NCI-H460 (cell line): ENCODE measurements at regions not wholly inside any gene's neighbourhood (a gene's known extent, or its start where the extent isn't known, plus 50 kb on each side); places are given as distances from the start of the nearest gene placed in this dataset.
"Not testable (repeated sequence)": the region's sequence is repeated elsewhere in the genome, so short reads cannot be mapped to it uniquely, and the experiment has no call there.

Experiments
- DNase-seq: peaks from one replicate; pipeline ENCODE4 v3.0.0-alpha.2; 2016; ENCODE audit warnings: low read depth; ENCODE audit errors: extremely low read depth
- small RNA-seq, 2 experiments: library from RNA; depleted of rRNA; stranded (forward); fragments of <200 nt; gene quantifications; one replicate each; pipeline ENCODE3, GENCODE V24; 2014

- DNase-seq, result not testable (repeated sequence)
These were observed 54.7 kb upstream of the NBPF15 start for GRCh38 chr1:144516172-144516571.

DNA sequence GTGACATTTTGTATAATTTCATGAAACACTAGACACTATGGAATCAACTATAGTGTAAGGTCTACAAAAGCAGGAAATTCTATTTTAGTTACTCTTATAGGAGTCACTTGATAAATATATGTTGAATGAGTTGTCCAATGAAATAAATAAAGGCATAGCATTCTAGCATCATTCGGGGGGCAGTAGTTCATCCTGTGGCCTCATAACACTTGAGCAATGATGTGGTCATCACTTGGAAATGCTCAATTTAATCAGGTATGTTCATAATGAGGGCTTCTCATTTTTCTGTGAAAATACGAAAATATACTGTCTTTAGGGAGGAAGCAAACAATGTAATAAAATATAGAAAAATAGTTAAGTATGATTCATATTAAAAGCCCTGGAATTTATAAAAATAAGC, 55.4 kb upstream of the NBPF15 start:
- DNase-seq, result not testable (repeated sequence)

DNA sequence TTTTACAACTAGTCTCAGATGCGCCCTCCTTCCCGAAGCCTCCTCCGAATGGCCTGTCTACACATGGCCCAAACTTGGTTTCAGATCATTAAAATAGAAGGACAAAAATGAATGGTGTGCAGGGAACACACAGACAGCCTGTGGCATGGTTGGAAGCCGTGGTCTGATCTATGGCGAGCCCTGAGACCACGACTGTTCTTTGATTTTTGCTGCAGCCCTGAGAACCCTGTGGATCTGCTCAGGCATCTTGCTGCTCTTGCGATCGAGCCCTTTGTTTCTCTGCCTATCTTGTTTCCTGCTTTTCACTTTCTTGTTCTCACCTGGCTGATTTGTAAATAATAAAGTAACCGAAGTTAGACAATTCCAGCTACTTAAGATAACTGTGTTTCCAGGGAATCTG, 57.0 kb upstream of the NBPF15 start:
- not testable (repeated sequence) for DNase-seq

- not testable (repeated sequence) for DNase-seq
These were observed 58.2 kb upstream of the NBPF15 start for GRCh38 chr1:144519528-144520189.

GRCh38 chr1:144523661-144524407, 62.4 kb upstream of the NBPF15 start:
- peak; percentile 71 for DNase-seq

GRCh38 chr1:144532156-144532607, 60.5 kb upstream of the PPIAL4F start:
- not testable (repeated sequence) for DNase-seq

DNA sequence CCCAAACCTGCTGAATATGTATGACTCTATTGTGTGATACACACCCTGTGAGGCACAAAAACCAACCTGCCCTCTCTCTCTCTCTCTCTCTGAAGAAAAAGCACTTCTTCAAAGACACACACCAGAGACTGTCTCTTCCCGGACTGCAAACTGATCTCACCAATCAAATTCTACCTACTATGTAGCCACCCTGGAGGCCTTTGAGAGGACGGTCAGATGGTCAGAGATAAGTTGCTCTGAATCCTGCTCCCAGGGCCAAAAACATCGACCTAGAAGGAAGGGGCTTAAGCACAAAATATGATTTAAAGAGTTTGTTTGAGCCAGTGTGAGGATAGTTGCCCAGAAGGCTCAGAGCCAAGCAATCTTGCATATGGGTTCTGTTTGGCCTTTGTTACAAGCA, 59.2 kb upstream of the PPIAL4F start:
- not testable (repeated sequence) for DNase-seq

DNA sequence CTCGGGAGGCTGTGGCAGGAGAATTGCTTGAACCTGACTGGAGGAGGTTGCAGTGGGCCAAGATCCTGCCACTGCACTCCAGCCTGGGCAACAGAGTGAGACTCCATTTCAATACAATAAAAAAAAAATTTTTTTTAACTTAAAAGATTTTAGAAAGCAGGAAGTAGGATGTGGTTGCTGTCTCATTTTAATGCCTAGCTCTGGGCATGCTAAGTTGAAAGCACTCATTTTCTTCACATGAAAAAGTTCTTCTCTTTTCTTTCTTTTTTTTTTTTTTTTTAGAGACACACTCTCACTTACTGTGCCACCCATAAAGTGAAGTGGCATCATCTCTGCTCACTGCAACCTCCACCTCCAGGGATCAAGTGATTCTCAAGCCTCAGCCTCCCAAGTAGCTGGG, 58.4 kb upstream of the PPIAL4F start:
- DNase-seq, result not testable (repeated sequence)

DNA sequence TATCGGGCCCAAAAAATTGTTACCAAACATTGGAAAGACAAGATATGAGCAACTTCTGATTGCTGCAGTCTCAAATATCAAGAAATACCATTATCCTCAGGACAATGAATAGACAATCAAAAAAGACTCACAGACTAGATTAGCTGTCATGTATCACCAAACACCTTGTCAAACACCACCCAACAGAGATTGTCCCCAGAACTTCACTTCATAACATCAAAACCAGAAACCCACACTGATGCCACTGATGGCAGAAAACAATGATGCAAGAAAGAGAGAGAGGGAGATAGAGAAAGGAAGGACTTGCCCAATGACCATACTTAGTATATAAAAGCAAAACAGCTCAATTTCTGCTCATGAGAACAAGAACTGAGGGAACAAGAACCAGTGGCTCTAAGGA, 56.0 kb upstream of the PPIAL4F start:
- DNase-seq, result not testable (repeated sequence)

DNA sequence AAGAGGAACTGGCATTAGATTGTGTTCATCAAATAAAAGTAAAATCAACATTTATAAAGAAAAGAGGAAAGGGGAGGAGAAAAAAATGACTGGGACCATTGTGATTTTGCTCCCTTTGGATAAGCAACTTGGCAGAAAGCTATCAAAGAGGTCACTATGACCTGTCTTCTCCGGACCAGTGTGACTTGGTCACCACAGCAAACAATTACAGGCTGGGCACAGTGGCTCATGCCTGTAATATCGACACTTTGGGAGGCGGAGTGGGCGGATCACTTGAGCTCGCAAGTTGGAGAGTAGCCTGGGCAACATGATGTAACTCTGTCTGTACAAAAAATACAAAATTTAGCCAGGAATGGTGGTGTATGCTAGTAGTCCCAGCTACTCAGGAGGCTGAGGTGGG, 55.5 kb upstream of the PPIAL4F start:
- DNase-seq, result not testable (repeated sequence)

- not testable (repeated sequence) for DNase-seq
These were observed 54.0 kb upstream of the PPIAL4F start for GRCh38 chr1:144538736-144539135.

GRCh38 chr1:144539191-144539960, 53.3 kb upstream of the PPIAL4F start:
- not testable (repeated sequence) for DNase-seq

Small RNA genes in the stretch of these regions (small RNA-seq; reads per million reads assigned to genes)
- gene RF00003, result 0.44 to 6.2 reads per million in 2 experiments
